GDM1 (cell line): ENCODE measurements at regions not wholly inside any gene's neighbourhood (a gene's known extent, or its start where the extent isn't known, plus 50 kb on each side); places are given as distances from the start of the nearest gene placed in this dataset.
A peak's percentile ranks its signal among the peaks of the same experiment; 100 is the strongest.
"Not testable (repeated sequence)": the region's sequence is repeated elsewhere in the genome, so short reads cannot be mapped to it uniquely, and the experiment has no call there.

Experiments
- DNase-seq: peaks from one replicate; lab custom pipeline; 2025; lab: John Stamatoyannopoulos, UW

GRCh38 chr20:25864963-25865714 is 168.5 kb upstream of the ZNF337 start:
- DNase-seq = not testable (repeated sequence)

- no peak for DNase-seq
Observed at GRCh38 chr20:25864326-25864962, 167.8 kb upstream of the ZNF337 start.

GRCh38 chr20:25863536-25864325 is 167.1 kb upstream of the ZNF337 start:
- no peak for DNase-seq

- peak; percentile 51 for DNase-seq
Observed at GRCh38 chr20:25862967-25863530, 166.4 kb upstream of the ZNF337 start.

- DNase-seq = no peak
Observed at GRCh38 chr20:25860531-25861150, 164.0 kb upstream of the ZNF337 start.

GRCh38 chr20:25859649-25860530 is 163.2 kb upstream of the ZNF337 start:
- DNase-seq = no peak

- DNase-seq = no peak
Observed at GRCh38 chr20:25858495-25859425, 162.1 kb upstream of the ZNF337 start.

- not testable (repeated sequence) for DNase-seq
Observed at GRCh38 chr20:25857091-25857788, 160.6 kb upstream of the ZNF337 start.

- DNase-seq = no peak
Observed at GRCh38 chr20:25856256-25856884, 159.7 kb upstream of the ZNF337 start.

GRCh38 chr20:25855451-25856156 is 159.0 kb upstream of the ZNF337 start:
- not testable (repeated sequence) for DNase-seq

- not testable (repeated sequence) for DNase-seq
Observed at GRCh38 chr20:25854666-25855065, 158.0 kb upstream of the ZNF337 start.

GRCh38 chr20:25853718-25854388 is 157.2 kb upstream of the ZNF337 start:
- DNase-seq = not testable (repeated sequence)

- not testable (repeated sequence) for DNase-seq
Observed at GRCh38 chr20:25852968-25853717, 156.5 kb upstream of the ZNF337 start.

- not testable (repeated sequence) for DNase-seq
Observed at GRCh38 chr20:25850133-25850532, 153.5 kb upstream of the ZNF337 start.

- no peak for DNase-seq
Observed at GRCh38 chr20:25848222-25848621, 151.6 kb upstream of the ZNF337 start.

GRCh38 chr20:25844640-25845039 is 148.0 kb upstream of the ZNF337 start:
- DNase-seq = not testable (repeated sequence)

GRCh38 chr20:25813511-25813910 is 116.9 kb upstream of the ZNF337 start:
- not testable (repeated sequence) for DNase-seq
